ENCODE measurements at regions not wholly inside any gene's neighbourhood (a gene's known extent, or its start where the extent isn't known, plus 50 kb on each side); places are given as distances from the start of the nearest gene placed in this dataset.

- no peak for DNase-seq (ENCODE audit: low spot score)
- Mint-ChIP-seq H3K27ac (no peak overlapping the region), H3K36me3 (ENCODE audit: low read depth) (peaks cover 2% of the 10 kb centered on the region), H3K4me1 (ENCODE audit: low read depth) (no peaks in the 10 kb centered on the region), H3K27me3 (ENCODE audit: insufficient read depth) (peaks cover 1% of the 10 kb centered on the region), H3K4me3 (no peak overlapping the region), H3K9me3 (no peaks in the 10 kb centered on the region)
- intact Hi-C loops (cut with micrococcal nuclease) = no loop called here
These were observed 293.7 kb upstream of the ACVR2A start for GRCh38 chr2:147550995-147551731.

DNA sequence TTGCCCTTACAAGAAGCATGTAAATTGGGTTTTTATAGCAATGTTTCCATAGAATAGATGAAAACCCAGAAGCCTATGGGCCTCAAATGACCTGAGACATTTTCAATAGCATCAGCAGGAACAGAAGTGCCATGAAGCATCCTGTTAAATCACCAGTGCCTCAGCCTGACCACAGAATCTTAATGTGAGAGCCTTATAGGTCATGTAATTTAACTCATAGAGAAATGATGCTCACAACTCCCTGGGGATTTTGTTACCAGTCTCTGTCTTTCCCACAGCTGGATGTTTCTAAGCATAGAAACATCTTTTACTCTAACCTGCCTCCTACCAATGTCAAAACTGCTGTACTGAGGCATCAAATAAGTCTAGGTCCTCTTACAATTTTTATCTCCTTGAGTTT lies 295.8 kb upstream of the ACVR2A start:
- H3K4me1 Mint-ChIP-seq (ENCODE audit: low read depth) = peaks cover 11% of the 10 kb centered on the region
- H3K27me3 Mint-ChIP-seq (ENCODE audit: insufficient read depth) = peaks cover 1% of the 10 kb centered on the region
- peaks cover 8% of the 10 kb centered on the region for H3K9me3 Mint-ChIP-seq
- no peak overlapping the region for H3K27ac Mint-ChIP-seq
- H3K4me3 Mint-ChIP-seq = no peak overlapping the region
- no peak for DNase-seq (ENCODE audit: low spot score)
- peaks cover 5% of the 10 kb centered on the region for H3K36me3 Mint-ChIP-seq (ENCODE audit: low read depth)
- intact Hi-C loops (cut with micrococcal nuclease) = no loop called here

GRCh38 chr2:147548451-147548850 lies 296.4 kb upstream of the ACVR2A start:
- H3K36me3 Mint-ChIP-seq (ENCODE audit: low read depth) = peaks cover 5% of the 10 kb centered on the region
- no peak overlapping the region for H3K27ac Mint-ChIP-seq
- peaks cover 11% of the 10 kb centered on the region for H3K4me1 Mint-ChIP-seq (ENCODE audit: low read depth)
- DNase-seq (ENCODE audit: low spot score) = no peak
- H3K4me3 Mint-ChIP-seq = no peak overlapping the region
- H3K27me3 Mint-ChIP-seq (ENCODE audit: insufficient read depth) = peaks cover 1% of the 10 kb centered on the region
- peaks cover 8% of the 10 kb centered on the region for H3K9me3 Mint-ChIP-seq
- intact Hi-C loops (cut with micrococcal nuclease) = no loop called here

DNA sequence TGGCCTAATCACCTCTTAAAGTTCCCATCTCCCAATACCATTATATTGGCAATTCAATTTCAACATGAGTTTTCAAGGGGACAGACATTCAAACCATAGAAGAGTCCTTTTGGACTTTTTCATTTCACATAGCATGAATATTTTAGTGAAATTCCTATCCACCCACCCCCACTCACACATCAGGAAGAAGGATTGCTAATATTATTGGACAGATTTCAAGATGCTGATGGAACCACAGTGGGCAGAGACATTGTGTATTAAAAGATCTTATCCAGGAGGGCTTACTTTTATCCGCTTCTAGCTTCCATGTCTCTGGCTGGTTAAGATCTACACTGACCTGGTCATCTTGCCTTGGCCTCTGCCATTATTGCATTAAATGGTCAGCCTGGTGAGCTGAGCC lies 297.4 kb upstream of the ACVR2A start:
- Mint-ChIP-seq H3K4me1 (ENCODE audit: low read depth) (peaks cover 11% of the 10 kb centered on the region), H3K4me3 (no peak overlapping the region), H3K36me3 (ENCODE audit: low read depth) (peaks cover 6% of the 10 kb centered on the region), H3K27ac (no peak overlapping the region), H3K27me3 (ENCODE audit: insufficient read depth) (peaks cover 1% of the 10 kb centered on the region), H3K9me3 (peaks cover 8% of the 10 kb centered on the region)
- no peak for DNase-seq (ENCODE audit: low spot score)
- intact Hi-C loops (cut with micrococcal nuclease) = no loop called here

DNA sequence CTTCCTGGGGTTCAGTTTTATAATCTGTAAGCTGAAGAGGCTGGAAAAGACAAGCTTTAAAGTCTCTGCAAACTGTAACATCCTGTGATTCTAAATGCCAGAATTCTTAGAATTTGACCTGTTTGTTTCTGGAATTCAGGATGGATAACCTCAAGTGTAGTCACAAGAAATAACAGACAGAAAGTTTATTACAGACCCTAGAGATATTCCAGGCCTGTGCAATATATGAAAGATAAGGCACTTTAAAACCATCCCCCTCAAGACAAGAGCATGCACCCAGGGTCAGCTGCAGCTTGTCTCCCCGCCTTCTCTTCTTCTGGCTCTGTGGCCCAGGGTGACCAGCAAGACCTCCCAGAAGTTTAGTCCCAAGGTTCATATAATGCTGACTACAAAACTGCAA lies 298.7 kb upstream of the ACVR2A start:
- H3K27ac Mint-ChIP-seq = no peak overlapping the region
- H3K27me3 Mint-ChIP-seq (ENCODE audit: insufficient read depth) = peaks cover 1% of the 10 kb centered on the region
- peaks cover 18% of the 10 kb centered on the region for H3K4me1 Mint-ChIP-seq (ENCODE audit: low read depth)
- peaks cover 8% of the 10 kb centered on the region for H3K9me3 Mint-ChIP-seq
- intact Hi-C loops (cut with micrococcal nuclease) = no loop called here
- no peak for DNase-seq (ENCODE audit: low spot score)
- H3K4me3 Mint-ChIP-seq = no peak overlapping the region
- H3K36me3 Mint-ChIP-seq (ENCODE audit: low read depth) = peaks cover 10% of the 10 kb centered on the region

DNA sequence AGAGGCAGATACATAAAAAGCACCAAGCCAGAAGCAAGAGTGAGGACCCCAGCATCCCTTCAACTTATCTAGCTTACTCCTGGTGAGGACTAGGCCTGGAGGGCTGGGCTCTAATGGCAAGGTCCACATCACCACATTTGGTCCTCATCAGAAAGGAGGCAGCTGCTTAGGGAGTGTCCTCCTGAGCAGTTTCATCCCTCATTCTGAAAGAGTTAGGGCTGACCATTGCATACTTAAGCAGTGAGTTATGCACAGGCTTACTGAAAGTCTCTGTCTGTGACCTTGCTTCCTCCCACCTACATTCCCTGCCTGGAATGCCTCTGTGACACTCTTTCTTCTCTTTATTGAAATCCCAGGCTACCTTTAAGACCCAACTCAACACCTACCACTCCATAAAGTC lies 301.8 kb upstream of the ACVR2A start:
- Mint-ChIP-seq H3K27me3 (ENCODE audit: insufficient read depth) (peaks cover 3% of the 10 kb centered on the region), H3K4me1 (ENCODE audit: low read depth) (peaks cover 18% of the 10 kb centered on the region), H3K36me3 (ENCODE audit: low read depth) (peaks cover 9% of the 10 kb centered on the region), H3K4me3 (no peak overlapping the region), H3K27ac (no peak overlapping the region), H3K9me3 (peaks cover 8% of the 10 kb centered on the region)
- DNase-seq (ENCODE audit: low spot score) = no peak
- intact Hi-C loops (cut with micrococcal nuclease) = no loop called here

- peaks cover 18% of the 10 kb centered on the region for H3K4me1 Mint-ChIP-seq (ENCODE audit: low read depth)
- H3K4me3 Mint-ChIP-seq = no peak overlapping the region
- peaks cover 3% of the 10 kb centered on the region for H3K27me3 Mint-ChIP-seq (ENCODE audit: insufficient read depth)
- no peak overlapping the region for H3K27ac Mint-ChIP-seq
- peaks cover 8% of the 10 kb centered on the region for H3K9me3 Mint-ChIP-seq
- H3K36me3 Mint-ChIP-seq (ENCODE audit: low read depth) = peaks cover 9% of the 10 kb centered on the region
- intact Hi-C loops (cut with micrococcal nuclease) = no loop called here
- DNase-seq (ENCODE audit: low spot score) = no peak
These were observed 302.5 kb upstream of the ACVR2A start for GRCh38 chr2:147542351-147542750.

DNA sequence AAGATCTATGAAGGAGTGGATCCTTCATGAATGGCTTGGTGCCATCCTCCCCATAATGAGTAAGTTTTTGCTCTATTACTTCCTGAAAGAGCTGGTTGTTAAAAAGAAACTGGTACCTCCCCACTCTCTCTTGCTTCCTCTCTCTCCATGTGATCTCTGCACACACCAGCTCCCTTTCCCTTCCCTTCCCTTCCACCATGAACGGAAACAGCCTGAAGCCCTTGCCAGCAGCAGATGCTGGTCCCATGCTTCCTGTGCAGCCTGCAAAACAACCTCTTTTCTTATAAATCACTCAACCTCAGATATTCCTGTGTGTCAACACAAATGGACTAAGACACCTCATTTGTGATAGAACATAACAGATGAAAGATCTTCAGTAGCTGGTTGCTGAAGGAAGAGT lies 303.5 kb upstream of the ACVR2A start:
- no peak overlapping the region for H3K4me3 Mint-ChIP-seq
- peaks cover 9% of the 10 kb centered on the region for H3K36me3 Mint-ChIP-seq (ENCODE audit: low read depth)
- peaks cover 18% of the 10 kb centered on the region for H3K4me1 Mint-ChIP-seq (ENCODE audit: low read depth)
- H3K9me3 Mint-ChIP-seq = peaks cover 8% of the 10 kb centered on the region
- no peak for DNase-seq (ENCODE audit: low spot score)
- intact Hi-C loops (cut with micrococcal nuclease) = no loop called here
- no peak overlapping the region for H3K27ac Mint-ChIP-seq
- peaks cover 3% of the 10 kb centered on the region for H3K27me3 Mint-ChIP-seq (ENCODE audit: insufficient read depth)

DNA sequence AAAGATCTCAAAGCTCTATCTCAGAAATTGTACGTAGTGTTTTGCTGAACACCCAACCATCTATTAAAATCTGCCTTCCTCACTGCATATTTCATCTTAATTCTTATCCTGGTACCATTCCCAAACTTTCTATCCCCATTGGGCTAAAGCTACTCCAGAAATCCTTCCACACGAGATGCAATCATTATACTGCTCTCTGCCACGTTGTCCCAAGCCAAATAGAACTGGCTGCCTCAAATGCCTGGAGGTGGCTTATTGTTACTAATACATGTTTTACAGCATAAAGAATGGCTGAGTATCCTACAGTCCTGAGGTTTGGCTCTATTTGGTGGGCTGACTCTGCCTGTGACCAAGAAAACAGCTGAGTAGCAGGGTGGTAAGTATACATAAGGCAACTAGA lies 306.0 kb upstream of the ACVR2A start:
- Mint-ChIP-seq H3K27me3 (ENCODE audit: insufficient read depth) (peaks cover 3% of the 10 kb centered on the region), H3K4me1 (ENCODE audit: low read depth) (peaks cover 7% of the 10 kb centered on the region), H3K9me3 (no peaks in the 10 kb centered on the region), H3K36me3 (ENCODE audit: low read depth) (peaks cover 5% of the 10 kb centered on the region), H3K4me3 (no peak overlapping the region), H3K27ac (no peak overlapping the region)
- DNase-seq (ENCODE audit: low spot score) = no peak
- intact Hi-C loops (cut with micrococcal nuclease) = no loop called here

- H3K27me3 Mint-ChIP-seq (ENCODE audit: insufficient read depth) = peaks cover 3% of the 10 kb centered on the region
- H3K4me1 Mint-ChIP-seq (ENCODE audit: low read depth) = peaks cover 7% of the 10 kb centered on the region
- no peak overlapping the region for H3K27ac Mint-ChIP-seq
- intact Hi-C loops (cut with micrococcal nuclease) = no loop called here
- H3K36me3 Mint-ChIP-seq (ENCODE audit: low read depth) = peaks cover 5% of the 10 kb centered on the region
- H3K9me3 Mint-ChIP-seq = no peaks in the 10 kb centered on the region
- H3K4me3 Mint-ChIP-seq = no peak overlapping the region
- no peak for DNase-seq (ENCODE audit: low spot score)
These were observed 306.7 kb upstream of the ACVR2A start for GRCh38 chr2:147538088-147538487.

GRCh38 chr2:147531269-147531668 lies 313.6 kb upstream of the ACVR2A start:
- H3K4me3 Mint-ChIP-seq = no peak overlapping the region
- no peak for DNase-seq (ENCODE audit: low spot score)
- H3K36me3 Mint-ChIP-seq (ENCODE audit: low read depth) = no peaks in the 10 kb centered on the region
- H3K4me1 Mint-ChIP-seq (ENCODE audit: low read depth) = peaks cover 3% of the 10 kb centered on the region
- H3K27ac Mint-ChIP-seq = no peak overlapping the region
- no peaks in the 10 kb centered on the region for H3K27me3 Mint-ChIP-seq (ENCODE audit: insufficient read depth)
- intact Hi-C loops (cut with micrococcal nuclease) = no loop called here
- no peaks in the 10 kb centered on the region for H3K9me3 Mint-ChIP-seq

- peaks cover 13% of the 10 kb centered on the region for H3K4me1 Mint-ChIP-seq (ENCODE audit: low read depth)
- H3K36me3 Mint-ChIP-seq (ENCODE audit: low read depth) = no peaks in the 10 kb centered on the region
- no peaks in the 10 kb centered on the region for H3K9me3 Mint-ChIP-seq
- no peak for DNase-seq (ENCODE audit: low spot score)
- H3K27me3 Mint-ChIP-seq (ENCODE audit: insufficient read depth) = no peaks in the 10 kb centered on the region
- intact Hi-C loops (cut with micrococcal nuclease) = no loop called here
- H3K4me3 Mint-ChIP-seq = no peak overlapping the region
- no peak overlapping the region for H3K27ac Mint-ChIP-seq
These were observed 314.8 kb upstream of the ACVR2A start for GRCh38 chr2:147530033-147530432.

GRCh38 chr2:147525819-147526489 lies 318.9 kb upstream of the ACVR2A start:
- no peaks in the 10 kb centered on the region for H3K27me3 Mint-ChIP-seq (ENCODE audit: insufficient read depth)
- intact Hi-C loops (cut with micrococcal nuclease) = no loop called here

More at GRCh38 chr2:147525819-147526489, 318.9 kb upstream of the ACVR2A start:
- H3K27ac Mint-ChIP-seq = no peak overlapping the region
- peaks cover 7% of the 10 kb centered on the region for H3K9me3 Mint-ChIP-seq
- no peak for DNase-seq (ENCODE audit: low spot score)
- no peaks in the 10 kb centered on the region for H3K36me3 Mint-ChIP-seq (ENCODE audit: low read depth)
- H3K4me1 Mint-ChIP-seq (ENCODE audit: low read depth) = peaks cover 14% of the 10 kb centered on the region
- no peak overlapping the region for H3K4me3 Mint-ChIP-seq

Data from activated T-helper 1 cell treated with anti-CD3 and anti-CD28 coated beads, Interleukin-12 subunit alpha, Interleukin-12 subunit beta, Interleukin-2, Interleukin-4 antibody, amounts not matched to agents 30 ng/mL and 10 ng/mL and 1 ng/mL, durations not matched to agents 14 hours and 24 hours and 36 hours (primary cell).